ENCODE measurements at regions not wholly inside any gene's neighbourhood (a gene's known extent, or its start where the extent isn't known, plus 50 kb on each side); places are given as distances from the start of the nearest gene placed in this dataset.

DNA sequence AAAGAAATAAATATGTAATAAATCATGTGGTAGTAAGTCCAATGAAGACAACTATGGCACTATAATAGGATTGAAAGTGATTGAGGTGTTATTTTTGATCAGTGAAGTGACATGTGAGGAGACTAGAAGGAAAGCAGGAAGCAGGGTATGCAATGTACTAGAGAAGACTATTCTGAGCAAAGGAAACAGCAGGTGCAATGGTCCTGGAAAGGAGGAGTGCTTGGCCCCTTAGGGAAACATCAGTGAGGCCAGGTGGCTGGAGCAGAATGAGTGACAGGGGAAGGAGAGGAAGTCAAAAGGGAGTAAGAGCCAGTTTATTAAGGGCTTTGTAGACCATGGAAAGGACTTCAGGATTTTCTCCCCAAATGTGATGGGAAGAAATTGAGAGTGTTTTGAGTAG, 207.6 kb upstream of the HCCS start:
- TF ChIP-seq, protein P1, sequence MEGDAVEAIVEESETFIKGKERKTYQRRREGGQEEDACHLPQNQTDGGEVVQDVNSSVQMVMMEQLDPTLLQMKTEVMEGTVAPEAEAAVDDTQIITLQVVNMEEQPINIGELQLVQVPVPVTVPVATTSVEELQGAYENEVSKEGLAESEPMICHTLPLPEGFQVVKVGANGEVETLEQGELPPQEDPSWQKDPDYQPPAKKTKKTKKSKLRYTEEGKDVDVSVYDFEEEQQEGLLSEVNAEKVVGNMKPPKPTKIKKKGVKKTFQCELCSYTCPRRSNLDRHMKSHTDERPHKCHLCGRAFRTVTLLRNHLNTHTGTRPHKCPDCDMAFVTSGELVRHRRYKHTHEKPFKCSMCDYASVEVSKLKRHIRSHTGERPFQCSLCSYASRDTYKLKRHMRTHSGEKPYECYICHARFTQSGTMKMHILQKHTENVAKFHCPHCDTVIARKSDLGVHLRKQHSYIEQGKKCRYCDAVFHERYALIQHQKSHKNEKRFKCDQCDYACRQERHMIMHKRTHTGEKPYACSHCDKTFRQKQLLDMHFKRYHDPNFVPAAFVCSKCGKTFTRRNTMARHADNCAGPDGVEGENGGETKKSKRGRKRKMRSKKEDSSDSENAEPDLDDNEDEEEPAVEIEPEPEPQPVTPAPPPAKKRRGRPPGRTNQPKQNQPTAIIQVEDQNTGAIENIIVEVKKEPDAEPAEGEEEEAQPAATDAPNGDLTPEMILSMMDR (IDR thresholded peaks at IDR 0.05), result no peak
- no peak for TF ChIP-seq POLR2A (IDR thresholded peaks at IDR 0.05)

Data from esophagus squamous epithelium (tissue), 4 donors.